ENCODE measurements at regions not wholly inside any gene's neighbourhood (a gene's known extent, or its start where the extent isn't known, plus 50 kb on each side); places are given as distances from the start of the nearest gene placed in this dataset.

DNA sequence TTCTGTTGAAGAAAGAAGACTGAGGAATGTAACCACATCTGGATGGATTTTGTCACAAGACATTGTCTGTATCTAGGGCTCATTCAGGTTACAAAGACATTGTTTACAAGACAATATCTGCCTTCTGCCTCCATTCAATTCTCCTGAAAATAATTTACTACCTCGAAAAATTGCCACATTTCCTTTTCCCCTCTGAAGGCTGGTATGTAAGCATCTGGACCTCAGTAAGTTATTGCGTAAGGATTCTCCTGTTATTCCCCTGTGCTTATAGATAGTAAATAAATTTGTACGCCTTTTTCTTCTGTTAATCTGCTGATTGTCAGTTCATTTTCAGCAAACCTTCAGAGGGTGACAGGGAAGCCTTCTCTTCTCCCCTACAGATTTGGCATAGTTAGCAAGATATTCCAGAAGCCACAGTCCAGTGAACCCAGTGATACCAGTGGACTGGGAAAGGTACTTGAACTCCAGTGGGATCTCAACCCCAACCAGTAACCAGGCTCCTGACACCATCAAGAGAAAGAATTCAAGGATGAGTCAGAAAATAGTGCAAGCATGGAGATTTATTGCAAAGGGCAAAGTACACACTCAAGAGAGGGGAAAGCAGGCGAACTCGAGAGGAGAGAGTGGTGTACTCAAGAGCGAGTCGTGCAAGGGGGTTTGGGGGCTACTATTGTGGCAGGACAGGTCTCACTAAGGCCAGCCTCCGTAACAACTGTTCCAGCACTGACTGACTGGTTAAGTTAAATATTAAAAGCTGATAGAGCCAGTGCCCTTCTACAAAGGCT is 706.9 kb upstream of the GHITM start:
- Histone ChIP-seq H3K9me3 (replicated peaks in 1 of 2; ENCODE audit: control insufficient read depth in 1 of 2, insufficient read depth in 1 of 2, low read length in 2 of 2) (no peaks in the 10 kb centered on the region), H3K27ac (ENCODE audit: low read depth in 1 of 2, low read length in 2 of 2) (no peak overlapping the region), H4K20me1 (ENCODE audit: insufficient read depth, low read length) (no peaks in the 10 kb centered on the region), H3K4me3 (replicated peaks in 1 of 3; ENCODE audit: low read depth in 2 of 3, low read length in 3 of 3) (no peak overlapping the region), H3K27me3 (ENCODE audit: control insufficient read depth in 2 of 2, insufficient read depth in 2 of 2, low read length in 2 of 2) (no peaks in the 10 kb centered on the region), H3K36me3 (replicated peaks in 1 of 2; ENCODE audit: control insufficient read depth in 1 of 2, insufficient read depth in 2 of 2, low read length in 2 of 2) (no peaks in the 10 kb centered on the region), H3K4me1 (ENCODE audit: control insufficient read depth in 1 of 2, insufficient read depth in 2 of 2, low read length in 2 of 2) (no peaks in the 10 kb centered on the region), H3K79me2 (ENCODE audit: insufficient read depth, low read length) (no peaks in the 10 kb centered on the region), H3K4me2 (replicated peaks; ENCODE audit: extremely low read depth, low read length, poor library complexity, severe bottlenecking) (no peak overlapping the region), H2AFZ (ENCODE audit: insufficient read depth, low read depth, low read length, poor library complexity, severe bottlenecking) (no peak overlapping the region), H3K9ac (ENCODE audit: insufficient read depth, low read length, poor library complexity, severe bottlenecking) (no peak overlapping the region)
- intact Hi-C loops (cut with micrococcal nuclease): no loop called here
- Mint-ChIP-seq H3K27ac (no peak overlapping the region), H3K9me3 (peaks cover 0 to 6% (median 4%) of the 10 kb centered on the region in 7 donors), H3K27me3 (ENCODE audit: low read depth in 3 of 3) (peaks cover 0 to 2% (median 0%) of the 10 kb centered on the region in 3 donors), H3K36me3 (no peaks in the 10 kb centered on the region), H3K4me3 (no peak overlapping the region), H3K4me1 (no peaks in the 10 kb centered on the region)
- WGBS (ENCODE audit: insufficient coverage): 87% methylated on average over 5 of the region's 8 CpGs
- TF ChIP-seq, protein P1, sequence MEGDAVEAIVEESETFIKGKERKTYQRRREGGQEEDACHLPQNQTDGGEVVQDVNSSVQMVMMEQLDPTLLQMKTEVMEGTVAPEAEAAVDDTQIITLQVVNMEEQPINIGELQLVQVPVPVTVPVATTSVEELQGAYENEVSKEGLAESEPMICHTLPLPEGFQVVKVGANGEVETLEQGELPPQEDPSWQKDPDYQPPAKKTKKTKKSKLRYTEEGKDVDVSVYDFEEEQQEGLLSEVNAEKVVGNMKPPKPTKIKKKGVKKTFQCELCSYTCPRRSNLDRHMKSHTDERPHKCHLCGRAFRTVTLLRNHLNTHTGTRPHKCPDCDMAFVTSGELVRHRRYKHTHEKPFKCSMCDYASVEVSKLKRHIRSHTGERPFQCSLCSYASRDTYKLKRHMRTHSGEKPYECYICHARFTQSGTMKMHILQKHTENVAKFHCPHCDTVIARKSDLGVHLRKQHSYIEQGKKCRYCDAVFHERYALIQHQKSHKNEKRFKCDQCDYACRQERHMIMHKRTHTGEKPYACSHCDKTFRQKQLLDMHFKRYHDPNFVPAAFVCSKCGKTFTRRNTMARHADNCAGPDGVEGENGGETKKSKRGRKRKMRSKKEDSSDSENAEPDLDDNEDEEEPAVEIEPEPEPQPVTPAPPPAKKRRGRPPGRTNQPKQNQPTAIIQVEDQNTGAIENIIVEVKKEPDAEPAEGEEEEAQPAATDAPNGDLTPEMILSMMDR (IDR thresholded peaks at IDR 0.05): no peak
- no peak for DNase-seq

GRCh38 chr10:83433705-83434104 is 705.6 kb upstream of the GHITM start:
- Histone ChIP-seq H3K27ac (ENCODE audit: low read depth in 1 of 2, low read length in 2 of 2) (no peak overlapping the region), H3K27me3 (ENCODE audit: control insufficient read depth in 2 of 2, insufficient read depth in 2 of 2, low read length in 2 of 2) (no peaks in the 10 kb centered on the region), H3K9me3 (replicated peaks in 1 of 2; ENCODE audit: control insufficient read depth in 1 of 2, insufficient read depth in 1 of 2, low read length in 2 of 2) (no peaks in the 10 kb centered on the region), H3K4me3 (replicated peaks in 1 of 3; ENCODE audit: low read depth in 2 of 3, low read length in 3 of 3) (no peak overlapping the region), H4K20me1 (ENCODE audit: insufficient read depth, low read length) (no peaks in the 10 kb centered on the region), H3K4me2 (replicated peaks; ENCODE audit: extremely low read depth, low read length, poor library complexity, severe bottlenecking) (no peak overlapping the region), H2AFZ (ENCODE audit: insufficient read depth, low read depth, low read length, poor library complexity, severe bottlenecking) (no peak overlapping the region), H3K79me2 (ENCODE audit: insufficient read depth, low read length) (no peaks in the 10 kb centered on the region), H3K36me3 (replicated peaks in 1 of 2; ENCODE audit: control insufficient read depth in 1 of 2, insufficient read depth in 2 of 2, low read length in 2 of 2) (no peaks in the 10 kb centered on the region), H3K9ac (ENCODE audit: insufficient read depth, low read length, poor library complexity, severe bottlenecking) (no peak overlapping the region), H3K4me1 (ENCODE audit: control insufficient read depth in 1 of 2, insufficient read depth in 2 of 2, low read length in 2 of 2) (no peaks in the 10 kb centered on the region)
- Mint-ChIP-seq H3K4me3 (no peak overlapping the region), H3K9me3 (peaks cover 0 to 6% (median 4%) of the 10 kb centered on the region in 7 donors), H3K36me3 (no peaks in the 10 kb centered on the region), H3K4me1 (no peaks in the 10 kb centered on the region), H3K27ac (no peak overlapping the region), H3K27me3 (ENCODE audit: low read depth in 3 of 3) (peaks cover 0 to 2% (median 0%) of the 10 kb centered on the region in 3 donors)
- intact Hi-C loops (cut with micrococcal nuclease): no loop called here
- WGBS (ENCODE audit: insufficient coverage): 93% methylated on average over 4 of the region's 4 CpGs
- DNase-seq: no peak
- TF ChIP-seq, protein P1 (IDR thresholded peaks at IDR 0.05): no peak

All from CD14-positive monocyte (primary cell).